HG03521 (cell line): ENCODE measurements at regions not wholly inside any gene's neighbourhood (a gene's known extent, or its start where the extent isn't known, plus 50 kb on each side); places are given as distances from the start of the nearest gene placed in this dataset.
"Not testable (repeated sequence)": the region's sequence is repeated elsewhere in the genome, so short reads cannot be mapped to it uniquely, and the experiment has no call there.

Experiments used
- ATAC-seq: cut with Tn5 transposase; IDR thresholded peaks from one replicate; pipeline ENCODE4 v1.9.1; 2021; ENCODE audit warnings: mild to moderate bottlenecking, moderate library complexity; ENCODE audit not compliant: unreplicated experiment

- not testable (repeated sequence) for ATAC-seq
Measured at GRCh38 chr9:29432656-29433055, 1859.4 kb upstream of the C9orf72 start.

- ATAC-seq: no peak
Measured at GRCh38 chr9:29435368-29435767, 1862.1 kb upstream of the C9orf72 start.

GRCh38 chr9:29437526-29437925 lies 1864.2 kb upstream of the C9orf72 start:
- no peak for ATAC-seq

- ATAC-seq: no peak
Measured at GRCh38 chr9:29439961-29440360, 1866.7 kb upstream of the C9orf72 start.

- no peak for ATAC-seq
Measured at GRCh38 chr9:29440449-29440848, 1867.2 kb upstream of the C9orf72 start.

GRCh38 chr9:29445751-29446150 lies 1872.5 kb upstream of the C9orf72 start:
- no peak for ATAC-seq

- no peak for ATAC-seq
Measured at GRCh38 chr9:29449306-29449705, 1876.0 kb upstream of the C9orf72 start.

- ATAC-seq: not testable (repeated sequence)
Measured at GRCh38 chr9:29450343-29450875, 1877.1 kb upstream of the C9orf72 start.

- no peak for ATAC-seq
Measured at GRCh38 chr9:29456940-29457339, 1883.7 kb upstream of the C9orf72 start.

- no peak for ATAC-seq
Measured at GRCh38 chr9:29475471-29475870, 1902.2 kb upstream of the C9orf72 start.

- ATAC-seq: no peak
Measured at GRCh38 chr9:29511680-29512079, 1938.4 kb upstream of the C9orf72 start.

- ATAC-seq: no peak
Measured at GRCh38 chr9:29514336-29514735, 1941.1 kb upstream of the C9orf72 start.

GRCh38 chr9:29514862-29515261 lies 1941.6 kb upstream of the C9orf72 start:
- ATAC-seq: no peak

- no peak for ATAC-seq
Measured at GRCh38 chr9:29548436-29548835, 1975.2 kb upstream of the C9orf72 start.

GRCh38 chr9:29555502-29555901 lies 1982.2 kb upstream of the C9orf72 start:
- no peak for ATAC-seq

- no peak for ATAC-seq
Measured at GRCh38 chr9:29556317-29556716, 1983.0 kb upstream of the C9orf72 start.

GRCh38 chr9:29556746-29557145 lies 1983.5 kb upstream of the C9orf72 start:
- no peak for ATAC-seq

- no peak for ATAC-seq
Measured at GRCh38 chr9:29564564-29564963, 1991.3 kb upstream of the C9orf72 start.

GRCh38 chr9:29575219-29575618 lies 2001.9 kb upstream of the C9orf72 start:
- no peak for ATAC-seq

GRCh38 chr9:29588361-29588760 lies 2015.1 kb upstream of the C9orf72 start:
- ATAC-seq: no peak

GRCh38 chr9:29609282-29609681 lies 2036.0 kb upstream of the C9orf72 start:
- no peak for ATAC-seq

- ATAC-seq: no peak
Measured at GRCh38 chr9:29613773-29614172, 2040.5 kb upstream of the C9orf72 start.

GRCh38 chr9:29616844-29617243 lies 2043.6 kb upstream of the C9orf72 start:
- no peak for ATAC-seq
